Osteocyte (in vitro differentiated cells): ENCODE measurements at regions not wholly inside any gene's neighbourhood (a gene's known extent, or its start where the extent isn't known, plus 50 kb on each side); places are given as distances from the start of the nearest gene placed in this dataset.

Experiments used
- DNase-seq: peaks from one replicate; pipeline ENCODE4 v3.0.0; 2021; ENCODE audit warnings: mixed read lengths; ENCODE audit not compliant: unreplicated experiment; ENCODE audit errors: extremely low spot score
- H3K27ac Mint-ChIP-seq: one replicate; pipeline ENCODE4 v1.8.0; 2021; ENCODE audit warnings: mild to moderate bottlenecking, mixed read lengths; ENCODE audit not compliant: unreplicated experiment
- H3K27me3 Mint-ChIP-seq: one replicate; pipeline ENCODE4 v1.8.0; 2021; ENCODE audit warnings: mixed read lengths; ENCODE audit not compliant: unreplicated experiment
- H3K36me3 Mint-ChIP-seq: one replicate; pipeline ENCODE4 v1.8.0; 2021; ENCODE audit warnings: mixed read lengths; ENCODE audit not compliant: unreplicated experiment
- H3K4me1 Mint-ChIP-seq: one replicate; pipeline ENCODE4 v1.8.0; 2021; ENCODE audit warnings: mixed read lengths; ENCODE audit not compliant: unreplicated experiment
- H3K4me3 Mint-ChIP-seq: one replicate; pipeline ENCODE4 v1.8.0; 2021; ENCODE audit warnings: mild to moderate bottlenecking, moderate library complexity, mixed read lengths; ENCODE audit not compliant: unreplicated experiment
- H3K9me3 Mint-ChIP-seq: one replicate; pipeline ENCODE4 v1.8.0; 2021; ENCODE audit warnings: mixed read lengths; ENCODE audit not compliant: unreplicated experiment
- TF ChIP-seq, protein P1 (sequence below): fragments of 200-600 bp; sonication (generic); IDR thresholded peaks from 2 replicates; pipeline ENCODE4 v1.5.0; 2021; ENCODE audit warnings: antibody characterized with exemption, mild to moderate bottlenecking, moderate library complexity

DNA sequence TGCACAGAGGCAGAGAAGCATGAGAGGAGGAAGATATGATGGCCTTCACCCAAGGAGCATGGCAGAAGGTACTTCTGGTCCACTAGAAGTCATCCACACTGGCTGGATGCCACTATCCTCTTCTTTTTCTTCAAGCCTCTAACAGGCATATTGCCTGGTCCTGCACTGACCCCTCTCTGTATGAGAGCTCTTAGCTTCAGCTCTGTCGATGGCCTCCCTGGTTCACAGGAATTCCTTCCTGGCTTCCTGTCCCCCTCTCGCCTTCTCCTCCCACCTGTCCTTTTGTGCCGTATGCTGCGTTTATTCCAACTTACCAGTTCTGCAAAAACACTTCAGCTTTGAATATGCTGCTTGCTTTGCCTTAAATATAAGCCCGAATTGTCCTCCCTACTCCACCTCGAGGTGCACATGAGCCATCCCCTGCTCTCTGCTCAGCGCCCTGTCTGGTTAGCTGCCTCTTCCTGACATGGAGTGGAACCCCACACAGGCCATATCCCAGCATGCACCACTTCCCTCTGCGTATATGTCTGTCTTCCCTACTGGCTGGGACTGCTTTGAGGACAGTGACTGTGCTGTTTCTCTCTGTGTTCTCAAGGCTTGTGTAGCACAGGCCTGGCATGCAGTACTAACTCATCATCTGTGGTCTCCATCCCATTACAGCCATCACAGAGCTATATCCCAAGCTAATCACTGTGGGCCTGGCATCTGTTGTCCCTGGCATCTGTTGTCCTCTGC is 474.9 kb downstream of the EIPR1 start:
- Mint-ChIP-seq H3K27me3 (no peaks in the 10 kb centered on the region), H3K27ac (no peak overlapping the region), H3K36me3 (no peaks in the 10 kb centered on the region), H3K4me3 (no peak overlapping the region), H3K9me3 (peaks cover 8% of the 10 kb centered on the region), H3K4me1 (no peaks in the 10 kb centered on the region)
- TF ChIP-seq, protein P1, sequence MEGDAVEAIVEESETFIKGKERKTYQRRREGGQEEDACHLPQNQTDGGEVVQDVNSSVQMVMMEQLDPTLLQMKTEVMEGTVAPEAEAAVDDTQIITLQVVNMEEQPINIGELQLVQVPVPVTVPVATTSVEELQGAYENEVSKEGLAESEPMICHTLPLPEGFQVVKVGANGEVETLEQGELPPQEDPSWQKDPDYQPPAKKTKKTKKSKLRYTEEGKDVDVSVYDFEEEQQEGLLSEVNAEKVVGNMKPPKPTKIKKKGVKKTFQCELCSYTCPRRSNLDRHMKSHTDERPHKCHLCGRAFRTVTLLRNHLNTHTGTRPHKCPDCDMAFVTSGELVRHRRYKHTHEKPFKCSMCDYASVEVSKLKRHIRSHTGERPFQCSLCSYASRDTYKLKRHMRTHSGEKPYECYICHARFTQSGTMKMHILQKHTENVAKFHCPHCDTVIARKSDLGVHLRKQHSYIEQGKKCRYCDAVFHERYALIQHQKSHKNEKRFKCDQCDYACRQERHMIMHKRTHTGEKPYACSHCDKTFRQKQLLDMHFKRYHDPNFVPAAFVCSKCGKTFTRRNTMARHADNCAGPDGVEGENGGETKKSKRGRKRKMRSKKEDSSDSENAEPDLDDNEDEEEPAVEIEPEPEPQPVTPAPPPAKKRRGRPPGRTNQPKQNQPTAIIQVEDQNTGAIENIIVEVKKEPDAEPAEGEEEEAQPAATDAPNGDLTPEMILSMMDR, result no peak
- no peak for DNase-seq

DNA sequence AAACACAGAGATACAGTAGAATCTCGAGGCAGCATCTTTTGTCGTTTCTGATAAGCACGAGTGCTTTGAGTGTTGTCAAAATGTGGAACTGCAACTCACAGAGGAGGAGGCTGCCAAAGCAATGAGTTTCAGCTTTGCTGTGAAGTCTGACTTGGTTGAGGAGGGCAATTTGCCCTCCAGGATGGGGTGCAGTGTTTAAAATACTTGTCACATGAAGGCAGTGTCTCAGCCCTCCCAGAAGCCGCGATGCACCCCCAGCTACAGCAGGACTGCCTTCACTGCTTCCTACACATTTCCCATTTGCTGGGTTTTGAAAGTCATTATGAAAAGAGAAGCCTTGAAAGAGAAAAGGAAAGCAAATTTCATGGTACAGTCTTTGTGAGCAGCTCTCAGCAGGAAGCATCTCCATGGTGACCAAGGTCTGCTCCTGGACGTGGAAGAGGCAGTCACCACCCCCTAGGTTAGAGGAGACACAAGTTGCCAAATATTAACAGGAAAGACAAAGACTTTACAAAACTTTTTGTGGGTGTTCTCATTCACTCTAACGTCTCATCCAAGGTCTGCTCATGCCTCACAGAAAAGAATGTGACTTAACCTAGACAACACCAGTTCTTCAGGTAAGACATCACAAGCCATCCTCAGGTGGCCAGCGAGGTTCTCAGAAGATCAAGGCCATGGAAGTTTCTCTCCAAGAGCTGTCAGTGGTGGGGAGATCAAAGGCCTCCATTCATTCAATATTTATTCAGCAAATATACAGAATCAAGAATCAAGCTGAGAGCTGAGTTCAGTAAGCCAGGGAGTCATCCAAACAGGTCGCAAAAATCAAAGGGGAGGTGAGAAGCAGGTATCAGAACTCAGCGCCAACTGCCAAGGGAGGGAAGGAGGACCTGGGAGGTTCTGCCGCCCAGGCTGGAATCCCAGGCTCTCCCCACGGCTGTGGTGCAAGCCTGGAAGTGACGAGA is 476.0 kb downstream of the EIPR1 start:
- Mint-ChIP-seq H3K9me3 (peaks cover 8% of the 10 kb centered on the region), H3K4me1 (no peaks in the 10 kb centered on the region), H3K27ac (no peak overlapping the region), H3K4me3 (no peak overlapping the region), H3K27me3 (no peaks in the 10 kb centered on the region), H3K36me3 (no peaks in the 10 kb centered on the region)
- DNase-seq, result peak; percentile 44
- TF ChIP-seq, protein P1, result no peak

DNA sequence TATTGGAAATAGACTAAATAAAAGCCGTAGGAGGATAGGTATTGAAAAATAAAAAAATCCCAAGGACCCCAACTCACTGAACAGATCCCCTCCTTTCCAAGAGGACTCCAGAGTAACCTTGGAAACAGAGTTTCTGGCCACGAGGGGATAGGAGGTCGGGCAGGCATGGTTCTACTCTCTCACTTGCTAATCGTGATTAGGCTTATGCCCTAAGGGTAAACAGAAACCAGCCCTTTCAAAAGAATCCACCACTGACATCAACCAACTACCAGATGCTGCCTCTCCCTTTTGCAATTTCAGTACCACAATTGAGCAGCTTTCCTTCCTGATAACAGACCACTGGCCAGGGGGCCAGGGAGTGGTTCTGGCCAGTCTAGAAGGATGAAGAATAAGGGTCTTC is 477.8 kb downstream of the EIPR1 start:
- Mint-ChIP-seq H3K36me3 (no peaks in the 10 kb centered on the region), H3K27ac (no peak overlapping the region), H3K9me3 (peaks cover 14% of the 10 kb centered on the region), H3K4me1 (no peaks in the 10 kb centered on the region), H3K27me3 (no peaks in the 10 kb centered on the region), H3K4me3 (no peak overlapping the region)
- TF ChIP-seq, protein P1, result no peak
- DNase-seq, result peak; percentile 42

DNA sequence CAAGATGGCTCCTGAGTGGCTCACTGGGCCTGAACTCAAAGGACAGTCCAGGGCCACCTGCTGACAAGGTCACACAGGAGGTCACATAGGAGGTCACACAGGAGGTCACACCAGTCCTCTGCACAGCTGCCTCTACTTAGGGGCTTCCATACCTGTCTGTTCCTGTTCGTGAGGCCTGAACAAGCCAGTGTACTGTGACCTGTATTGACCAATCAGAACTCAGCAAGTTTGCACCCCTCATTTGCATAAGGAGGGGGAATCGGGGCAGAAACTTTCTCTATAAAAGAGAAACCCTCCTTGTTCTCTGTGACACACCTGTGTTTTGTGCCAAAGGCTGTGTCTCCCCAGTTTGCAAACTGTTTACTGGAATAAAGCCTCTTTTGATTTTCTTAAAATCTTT is 478.9 kb downstream of the EIPR1 start:
- Mint-ChIP-seq H3K9me3 (peaks cover 11% of the 10 kb centered on the region), H3K36me3 (no peaks in the 10 kb centered on the region), H3K27me3 (no peaks in the 10 kb centered on the region), H3K4me1 (no peaks in the 10 kb centered on the region), H3K4me3 (no peak overlapping the region), H3K27ac (no peak overlapping the region)
- peak; percentile 40 for DNase-seq
- TF ChIP-seq, protein P1, result no peak

DNA sequence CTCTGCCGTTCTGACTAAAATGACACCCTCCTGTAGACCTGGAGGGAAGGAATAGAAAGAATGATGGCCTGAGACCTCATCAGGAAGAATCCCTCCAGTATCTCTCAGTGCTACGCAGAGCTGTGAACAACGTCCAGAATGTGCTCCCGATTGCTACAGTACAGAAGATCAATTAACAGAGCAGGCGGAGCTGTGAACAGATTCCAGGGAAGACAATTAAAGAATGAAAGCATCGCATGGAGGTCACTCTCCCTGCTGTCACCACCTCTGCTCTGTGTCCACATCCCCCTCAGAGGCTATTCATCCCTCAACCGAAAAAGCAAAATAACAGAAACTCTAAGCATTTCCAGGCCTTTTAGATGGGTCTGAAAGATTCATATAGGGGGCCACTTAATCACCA is 481.0 kb downstream of the EIPR1 start:
- TF ChIP-seq, protein P1, result no peak
- no peak for DNase-seq
- no peaks in the 10 kb centered on the region for H3K36me3 Mint-ChIP-seq
- peaks cover 24% of the 10 kb centered on the region for H3K9me3 Mint-ChIP-seq
- no peak overlapping the region for H3K27ac Mint-ChIP-seq
- H3K4me1 Mint-ChIP-seq, result no peaks in the 10 kb centered on the region
- no peak overlapping the region for H3K4me3 Mint-ChIP-seq
- no peaks in the 10 kb centered on the region for H3K27me3 Mint-ChIP-seq
